HuH-7.5 (cell line): ENCODE measurements at regions not wholly inside any gene's neighbourhood (a gene's known extent, or its start where the extent isn't known, plus 50 kb on each side); places are given as distances from the start of the nearest gene placed in this dataset.

Experiments
- DNase-seq: peaks from one replicate; pipeline ENCODE4 v3.0.0; 2011; ENCODE audit warnings: low spot score

DNA sequence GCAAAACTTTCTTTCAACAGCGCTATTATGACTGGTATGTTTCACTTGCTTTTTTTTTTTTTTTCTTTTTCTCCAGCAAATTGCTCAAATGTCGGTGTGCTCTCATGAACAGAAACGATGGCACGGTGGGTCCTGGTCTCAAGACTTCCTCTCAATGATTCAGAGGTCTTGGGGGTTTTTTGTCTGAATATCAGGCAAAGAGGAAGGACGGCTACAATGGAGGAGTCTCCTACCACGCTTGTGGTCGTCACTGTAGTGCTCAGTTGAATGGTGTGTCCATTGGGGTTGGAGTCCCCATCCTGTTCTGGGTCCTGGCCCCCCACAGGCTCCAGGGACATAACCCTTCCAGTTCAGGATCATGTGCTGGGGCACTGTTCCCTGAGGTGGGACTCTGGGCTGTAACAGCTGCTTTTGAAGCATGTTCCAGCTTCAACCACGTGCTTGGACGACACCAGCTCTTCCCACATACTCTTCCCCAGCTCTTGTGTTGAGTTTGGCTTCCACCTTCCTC lies 266.7 kb upstream of the KLF6 start:
- DNase-seq = no peak

DNA sequence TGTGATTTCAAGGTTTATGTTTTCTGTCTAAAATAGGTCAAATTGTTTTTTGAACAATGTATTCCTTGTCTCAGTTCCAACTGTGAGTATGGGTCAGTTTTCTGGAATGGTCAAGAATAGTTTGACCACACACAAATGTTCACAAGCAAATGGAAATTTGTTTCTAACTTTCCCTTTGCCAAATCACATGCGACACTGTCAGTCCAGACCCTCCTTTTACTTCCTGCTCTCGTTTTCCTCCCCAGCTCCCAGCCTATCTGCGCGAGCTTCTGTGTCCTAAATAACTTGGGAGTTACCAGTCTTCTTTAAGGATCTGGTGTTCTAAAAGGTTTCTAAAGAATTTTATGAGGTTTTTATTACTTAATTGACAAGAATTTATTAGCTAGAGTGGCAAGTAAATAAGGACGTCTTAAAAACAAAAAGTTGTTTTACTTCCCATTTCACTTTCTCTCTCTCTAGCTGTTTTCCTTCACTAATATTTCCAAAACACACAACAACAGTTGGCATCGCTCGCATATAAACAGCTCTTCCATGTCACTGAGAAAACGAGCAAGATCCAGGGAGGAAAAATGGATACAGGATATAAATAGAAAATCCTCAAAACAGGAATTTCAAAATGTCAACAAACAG lies 266.1 kb upstream of the KLF6 start:
- no peak for DNase-seq

- DNase-seq = no peak
These were observed 265.1 kb upstream of the KLF6 start for GRCh38 chr10:4050061-4050460.

DNA sequence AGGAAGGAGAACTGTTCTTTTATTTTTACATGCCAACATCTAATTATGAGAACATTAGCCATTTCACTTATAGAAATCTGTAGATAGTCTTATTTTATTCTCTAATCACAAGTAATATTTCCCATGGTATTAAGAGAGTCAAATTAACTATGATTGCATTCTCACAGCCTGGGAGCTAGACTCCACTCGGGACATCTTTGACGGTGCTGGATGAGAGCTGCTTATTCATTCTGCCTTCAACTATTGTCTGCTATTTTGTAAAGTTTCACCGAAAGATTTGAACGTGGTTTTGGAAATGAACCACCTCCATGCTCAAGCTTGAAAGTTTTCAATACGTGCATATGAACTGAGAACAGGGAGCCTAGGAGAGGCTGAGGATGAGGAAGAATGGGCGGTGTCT lies 264.3 kb upstream of the KLF6 start:
- DNase-seq = no peak

DNA sequence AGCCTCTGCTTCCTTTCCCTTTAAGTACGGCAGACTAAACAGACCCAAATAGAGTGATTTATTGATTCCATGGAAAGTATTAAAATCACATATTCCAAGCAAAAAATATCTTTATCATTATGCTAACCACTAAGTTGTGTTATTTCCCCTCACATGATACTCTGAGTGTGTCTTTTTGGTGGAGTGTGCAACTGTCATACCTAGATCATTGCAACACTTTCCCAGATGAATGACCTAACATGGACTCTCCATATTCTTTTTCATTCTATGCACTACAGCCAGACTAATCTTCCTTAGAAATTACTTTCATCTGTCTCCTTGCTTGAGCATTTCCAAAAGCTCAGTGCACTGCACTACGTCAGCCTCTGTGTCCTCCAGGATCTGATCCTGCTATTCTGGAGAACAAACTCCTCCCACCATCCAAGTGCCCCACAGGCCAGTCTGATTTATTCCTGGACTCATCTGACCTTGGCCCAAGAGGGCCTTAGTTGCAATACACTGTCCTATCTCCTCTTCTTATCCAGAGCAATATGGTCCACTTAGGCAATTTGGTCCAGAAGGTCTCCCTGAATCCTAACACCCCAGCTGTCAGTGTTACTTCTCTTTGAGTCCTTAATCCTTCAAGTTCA lies 263.3 kb upstream of the KLF6 start:
- DNase-seq = no peak

GRCh38 chr10:4046712-4047354 lies 261.8 kb upstream of the KLF6 start:
- DNase-seq = no peak

DNA sequence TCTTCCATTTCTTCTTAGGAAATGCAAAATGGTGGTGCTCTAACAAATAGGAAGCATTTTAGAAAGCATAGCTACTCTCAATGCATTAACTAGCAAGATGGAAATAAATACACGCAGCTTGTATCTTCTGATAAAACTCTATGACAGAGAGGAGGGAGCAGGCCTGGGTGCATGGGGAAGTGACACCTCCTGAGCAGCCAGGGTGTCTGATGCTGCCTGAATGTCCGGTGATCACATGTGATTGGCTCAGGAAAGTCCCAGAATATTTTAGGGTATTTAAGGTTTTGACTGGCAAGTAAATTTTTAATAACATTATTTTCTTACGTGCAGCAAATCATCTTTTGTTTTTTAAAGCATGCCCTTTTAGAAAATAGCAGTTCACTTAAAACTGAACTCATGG lies 261.0 kb upstream of the KLF6 start:
- DNase-seq = no peak

DNA sequence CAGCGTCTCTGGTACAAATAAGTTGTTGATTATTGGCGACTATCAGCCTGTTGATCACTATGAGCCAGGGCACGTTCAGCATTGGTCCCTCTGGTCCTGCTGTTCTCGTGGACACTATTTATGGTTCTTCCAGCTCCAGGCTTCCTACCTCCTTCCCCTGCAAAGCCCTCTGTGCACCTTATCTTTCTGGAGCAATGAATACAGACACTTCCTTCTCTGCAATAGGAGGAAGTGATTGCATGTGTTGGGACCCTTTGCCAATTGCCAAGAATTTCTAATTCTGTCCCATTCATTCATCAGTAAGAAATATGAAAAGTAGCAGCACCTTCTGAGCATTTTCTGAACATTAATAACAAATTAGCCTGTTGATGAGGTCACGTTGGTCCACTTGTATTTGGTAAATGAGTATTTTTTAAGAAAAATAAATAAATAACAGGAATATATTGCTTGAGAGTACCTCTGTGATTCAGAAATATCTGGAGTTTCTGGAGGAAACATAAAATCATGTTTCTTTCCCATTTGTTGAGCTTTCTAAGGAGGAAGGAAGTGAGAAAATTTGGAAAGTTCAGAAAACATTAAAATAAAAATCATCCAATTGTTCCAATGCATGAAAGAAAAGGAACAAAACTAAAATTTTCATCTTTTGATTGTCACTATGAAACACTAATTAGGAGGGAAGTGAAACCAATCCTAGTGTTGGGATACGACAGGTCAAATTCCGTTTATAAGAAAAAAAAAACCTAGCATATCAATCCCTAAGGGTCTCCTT lies 259.1 kb upstream of the KLF6 start:
- DNase-seq = no peak

- no peak for DNase-seq
These were observed 256.6 kb upstream of the KLF6 start for GRCh38 chr10:4041635-4042034.

DNA sequence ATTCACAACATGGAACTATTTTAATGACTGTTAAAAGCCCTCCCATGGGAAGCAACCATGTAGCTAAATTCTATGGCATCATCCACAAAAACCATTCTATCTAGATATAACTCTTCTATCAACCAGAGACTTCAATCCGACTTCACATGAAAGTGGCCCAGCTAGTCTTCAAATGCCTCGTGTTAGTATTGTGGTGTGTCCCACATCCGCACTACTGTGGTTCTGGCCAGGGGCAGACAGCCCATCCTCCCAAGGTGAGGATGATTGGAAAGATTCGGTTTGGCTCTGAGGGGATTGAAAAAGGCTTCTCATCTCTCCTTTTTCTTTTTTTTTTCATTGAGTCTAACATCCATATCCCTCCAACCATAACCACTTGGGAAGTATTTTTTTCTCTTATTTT lies 253.0 kb upstream of the KLF6 start:
- no peak for DNase-seq

DNA sequence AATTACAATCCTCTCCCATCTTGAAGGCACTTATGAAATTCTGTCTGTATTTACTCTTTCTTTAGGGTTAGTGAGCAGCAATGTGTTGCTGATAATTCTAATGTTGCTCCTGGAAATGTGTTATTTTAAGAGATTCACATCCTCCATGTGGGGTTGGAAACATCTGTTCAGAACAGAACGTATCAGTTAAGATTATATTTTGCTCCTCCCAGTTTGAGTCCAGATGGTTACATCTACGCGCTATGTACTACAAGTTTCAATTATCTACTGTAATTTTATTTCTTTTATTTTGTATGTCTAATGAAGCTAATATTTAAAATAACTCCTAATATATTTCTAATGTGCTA lies 250.6 kb upstream of the KLF6 start:
- DNase-seq = no peak

GRCh38 chr10:4034907-4035598 lies 250.0 kb upstream of the KLF6 start:
- no peak for DNase-seq

DNA sequence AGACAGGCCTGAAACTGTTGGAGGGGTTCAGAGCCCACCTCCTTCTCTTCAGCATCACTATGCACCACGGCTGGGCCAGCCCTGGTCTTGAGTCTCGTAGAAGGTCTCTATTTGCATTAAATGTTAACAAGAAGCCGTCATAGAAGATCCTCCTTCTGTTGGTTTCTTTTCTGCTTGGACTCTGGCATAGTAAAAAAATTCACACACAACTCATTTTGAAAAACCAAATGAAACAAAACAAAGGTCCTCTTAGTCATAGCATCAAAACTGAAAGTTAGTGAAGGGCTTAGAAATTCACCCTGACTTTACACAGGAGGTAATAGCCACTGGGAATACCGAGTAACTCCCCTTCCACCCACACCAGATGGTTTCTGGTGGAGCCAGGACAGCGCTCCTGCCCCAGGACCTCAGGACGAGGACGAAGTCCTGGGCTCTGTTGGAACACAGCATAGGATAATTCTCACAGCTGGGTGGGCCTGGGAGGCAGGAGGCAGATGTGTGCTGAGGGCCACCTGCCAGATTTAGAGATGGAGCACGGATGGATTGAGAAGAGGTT lies 248.4 kb upstream of the KLF6 start:
- DNase-seq = no peak

- DNase-seq = no peak
These were observed 244.9 kb upstream of the KLF6 start for GRCh38 chr10:4029866-4030265.

DNA sequence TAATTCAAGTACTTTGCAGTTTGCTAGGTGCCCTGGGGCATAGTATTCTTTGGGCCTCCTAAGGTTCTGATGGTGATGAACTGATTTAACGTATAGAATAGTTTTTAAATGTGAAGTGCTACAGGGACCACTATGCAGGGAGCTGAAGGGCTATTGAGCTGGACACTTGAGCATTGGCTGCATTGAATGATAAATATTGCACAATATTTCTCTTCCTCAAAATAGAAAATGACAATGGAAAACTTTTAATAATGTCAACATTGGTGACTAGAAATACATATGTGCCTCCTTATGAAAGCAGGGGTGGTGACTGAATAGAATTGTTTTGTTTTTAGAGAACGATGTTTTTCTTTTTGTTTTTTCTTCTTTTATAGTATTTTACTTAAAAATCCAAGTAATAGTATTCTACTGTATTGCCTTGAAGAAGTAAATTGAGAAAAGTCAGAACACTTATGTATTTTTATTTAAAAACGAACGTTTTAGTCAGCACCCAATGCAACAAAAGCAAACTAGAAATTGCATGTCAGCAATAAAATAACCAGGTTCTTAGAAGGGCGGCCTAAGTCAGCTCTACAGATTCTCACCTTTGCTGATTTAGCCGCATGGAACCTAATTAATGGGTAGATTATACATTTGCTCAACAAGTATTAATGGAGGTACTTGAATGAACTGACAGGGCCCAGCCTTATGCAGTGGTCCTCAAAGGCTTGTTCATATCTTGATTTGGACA lies 244.0 kb upstream of the KLF6 start:
- no peak for DNase-seq

DNA sequence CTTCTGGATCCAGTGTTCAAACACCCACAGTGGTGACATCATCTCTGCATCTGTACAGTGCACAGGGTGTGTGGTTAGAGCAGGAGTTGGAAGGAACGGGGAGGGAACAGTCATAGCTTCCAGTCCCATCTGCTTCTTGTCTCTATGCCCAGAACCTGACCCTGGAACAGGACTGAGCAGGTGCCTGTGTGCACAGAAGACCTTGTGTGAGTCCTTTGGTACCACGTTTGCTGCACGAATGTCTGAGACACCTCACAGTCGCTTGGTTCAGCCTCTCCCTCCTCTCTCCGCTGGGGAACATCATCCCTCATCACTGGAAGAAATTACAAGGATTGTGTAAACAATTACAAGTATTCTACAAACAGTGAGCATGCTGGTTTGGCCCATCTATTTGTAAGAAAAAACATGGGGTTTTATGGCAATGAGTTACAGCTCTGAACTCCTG lies 243.0 kb upstream of the KLF6 start:
- DNase-seq = no peak

DNA sequence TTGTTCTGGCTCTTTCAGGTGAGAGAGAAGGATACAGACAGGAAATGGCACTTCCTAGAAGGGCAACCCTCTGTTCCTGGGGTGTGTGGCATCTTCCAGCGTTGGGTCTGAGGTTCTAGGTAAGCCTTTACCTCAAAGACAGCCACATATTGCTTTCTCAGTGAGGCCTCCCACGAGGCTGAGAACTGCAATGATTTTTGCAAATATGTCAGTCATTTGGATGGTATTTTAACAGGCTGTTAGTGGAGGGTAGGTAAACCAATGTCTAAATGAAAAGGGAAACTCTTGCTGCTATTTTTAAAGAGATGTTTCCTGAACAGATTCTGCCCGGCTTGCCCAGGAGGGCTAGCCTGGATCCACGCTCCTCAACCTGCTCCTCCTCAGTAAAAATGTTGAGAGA lies 240.3 kb upstream of the KLF6 start:
- DNase-seq = no peak

GRCh38 chr10:4024516-4025245 lies 239.7 kb upstream of the KLF6 start:
- DNase-seq = no peak

DNA sequence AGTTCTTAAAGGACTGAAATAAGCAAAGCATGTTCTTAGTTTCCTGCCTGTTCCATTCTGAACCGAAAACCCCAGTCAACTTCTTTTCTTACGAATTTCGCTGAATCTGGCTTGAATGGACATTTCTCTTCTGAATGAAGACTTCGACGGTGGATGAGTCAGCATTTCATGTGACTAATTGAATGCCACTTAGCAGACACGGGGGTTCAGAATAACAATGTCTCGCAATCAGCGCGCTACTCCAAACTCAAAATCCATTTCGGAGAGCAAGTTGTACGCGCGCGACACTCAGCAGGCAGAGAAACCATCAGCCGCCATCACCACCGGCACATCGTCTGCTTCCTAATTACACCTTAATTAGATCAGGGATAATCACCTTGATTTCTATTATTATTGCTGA lies 239.0 kb upstream of the KLF6 start:
- no peak for DNase-seq

DNA sequence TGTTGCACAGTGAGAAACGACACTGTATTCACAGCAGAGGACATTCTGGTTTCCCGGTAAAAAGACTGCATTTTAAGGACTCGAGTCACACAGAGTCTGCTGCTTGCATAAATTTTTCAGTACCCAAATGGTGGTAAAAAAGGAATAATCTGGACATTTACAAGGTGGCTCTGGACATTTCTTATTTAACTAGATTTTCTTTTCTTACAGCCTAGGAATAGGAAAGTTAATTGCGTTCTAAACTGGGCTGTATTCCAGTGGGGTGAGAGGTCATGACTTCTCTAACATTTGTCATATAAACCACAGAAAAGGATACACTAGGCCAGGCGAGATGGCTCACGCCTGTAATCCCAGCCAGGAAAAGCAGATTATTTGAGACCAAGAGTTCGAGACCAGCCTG lies 237.5 kb upstream of the KLF6 start:
- no peak for DNase-seq

- DNase-seq = no peak
These were observed 235.6 kb upstream of the KLF6 start for GRCh38 chr10:4020631-4021030.
